HepG2 (cell line): ENCODE measurements at regions not wholly inside any gene's neighbourhood (a gene's known extent, or its start where the extent isn't known, plus 50 kb on each side); places are given as distances from the start of the nearest gene placed in this dataset.

ENCODE experiments used
- FOXM1 ChIP-seq: sonication (generic); formaldehyde crosslinking; IDR thresholded peaks from 2 replicates; pipeline ENCODE4 v1.5.0; 2020; ENCODE audit warnings: missing genetic modification reagents
- MAX ChIP-seq: IDR thresholded peaks from 2 replicates; pipeline ENCODE4 v1.6.1; 2012; ENCODE audit warnings: inconsistent platforms
- MTA3 ChIP-seq: sonication (generic); formaldehyde crosslinking; IDR thresholded peaks from 2 replicates; pipeline ENCODE4 v1.4.0; 2020; ENCODE audit warnings: missing genetic modification reagents
- PAWR ChIP-seq: sonication (generic); formaldehyde crosslinking; IDR thresholded peaks from 2 replicates; pipeline ENCODE4 v1.4.0; 2020; ENCODE audit warnings: missing genetic modification reagents, mild to moderate bottlenecking, borderline replicate concordance
- REST ChIP-seq, 2 experiments: IDR thresholded peaks; 2 replicates each; pipeline ENCODE4 v1.6.1; 2011 to 2012; ENCODE audit warnings: low read length in 2 of 2, borderline replicate concordance in 1 of 2, low read depth in 1 of 2, mild to moderate bottlenecking in 1 of 2, moderate library complexity in 1 of 2
- SUZ12 ChIP-seq: fragments of 150-350 bp; IDR thresholded peaks from 2 replicates; pipeline ENCODE4 v1.6.1; 2014; ENCODE audit warnings: low read depth, low read length
- ZNF747 ChIP-seq: sonication (generic); formaldehyde crosslinking; IDR thresholded peaks from 2 replicates; pipeline ENCODE4 v1.8.1; 2023; ENCODE audit warnings: missing genetic modification reagents, mild to moderate bottlenecking, borderline replicate concordance
- ZSCAN25 ChIP-seq: sonication (generic); formaldehyde crosslinking; IDR thresholded peaks from 2 replicates; pipeline ENCODE4 v1.8.0; 2022; ENCODE audit warnings: mild to moderate bottlenecking, missing genetic modification reagents
- TF ChIP-seq, protein P1 (sequence below): sonication (generic); IDR thresholded peaks from 2 replicates; pipeline ENCODE4 v1.6.1; 2016; ENCODE audit warnings: low read depth, borderline replicate concordance
- TF ChIP-seq, protein P2 (sequence below): sonication (generic); formaldehyde crosslinking; IDR thresholded peaks from 2 replicates; pipeline ENCODE4 v1.4.0; 2020; ENCODE audit warnings: missing genetic modification reagents
- TF ChIP-seq, protein P3 (sequence below): sonication (generic); formaldehyde crosslinking; IDR thresholded peaks from 2 replicates; pipeline ENCODE4 v1.8.1; 2023; ENCODE audit warnings: mild to moderate bottlenecking, missing genetic modification reagents
- TF ChIP-seq, protein P4 (sequence below): sonication (generic); formaldehyde crosslinking; IDR thresholded peaks from 2 replicates; pipeline ENCODE4 v1.4.0; 2020; ENCODE audit warnings: missing genetic modification reagents, mild to moderate bottlenecking, borderline replicate concordance

DNA sequence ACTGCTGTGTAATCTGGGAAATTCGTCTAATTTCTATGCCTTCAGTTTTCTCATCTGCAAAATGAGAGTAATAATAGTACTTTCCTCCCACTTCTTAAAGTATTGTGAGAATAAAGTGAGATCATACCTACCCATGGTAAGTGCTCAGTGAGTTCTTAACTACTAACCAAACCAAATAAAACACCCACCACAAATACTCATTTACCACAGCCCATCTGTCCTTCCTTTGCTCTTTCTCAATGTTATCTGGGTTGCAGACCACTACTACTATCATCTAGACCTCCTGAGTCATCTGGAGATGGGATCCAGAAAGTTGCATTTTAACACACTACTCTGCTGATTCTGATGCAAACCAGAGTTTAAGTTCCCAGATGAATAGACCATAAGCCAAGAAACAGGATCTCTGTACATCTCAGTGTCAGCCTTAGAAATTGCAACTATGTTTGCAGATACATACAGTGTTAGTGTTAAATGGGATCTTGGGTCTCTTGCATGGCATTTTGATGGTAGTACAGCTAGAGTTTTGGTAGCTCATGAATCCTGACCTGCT lies 105.4 kb upstream of the ATP10B start:
- TF ChIP-seq, protein P1, sequence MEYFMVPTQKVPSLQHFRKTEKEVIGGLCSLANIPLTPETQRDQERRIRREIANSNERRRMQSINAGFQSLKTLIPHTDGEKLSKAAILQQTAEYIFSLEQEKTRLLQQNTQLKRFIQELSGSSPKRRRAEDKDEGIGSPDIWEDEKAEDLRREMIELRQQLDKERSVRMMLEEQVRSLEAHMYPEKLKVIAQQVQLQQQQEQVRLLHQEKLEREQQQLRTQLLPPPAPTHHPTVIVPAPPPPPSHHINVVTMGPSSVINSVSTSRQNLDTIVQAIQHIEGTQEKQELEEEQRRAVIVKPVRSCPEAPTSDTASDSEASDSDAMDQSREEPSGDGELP = no peak
- TF ChIP-seq, protein P2, sequence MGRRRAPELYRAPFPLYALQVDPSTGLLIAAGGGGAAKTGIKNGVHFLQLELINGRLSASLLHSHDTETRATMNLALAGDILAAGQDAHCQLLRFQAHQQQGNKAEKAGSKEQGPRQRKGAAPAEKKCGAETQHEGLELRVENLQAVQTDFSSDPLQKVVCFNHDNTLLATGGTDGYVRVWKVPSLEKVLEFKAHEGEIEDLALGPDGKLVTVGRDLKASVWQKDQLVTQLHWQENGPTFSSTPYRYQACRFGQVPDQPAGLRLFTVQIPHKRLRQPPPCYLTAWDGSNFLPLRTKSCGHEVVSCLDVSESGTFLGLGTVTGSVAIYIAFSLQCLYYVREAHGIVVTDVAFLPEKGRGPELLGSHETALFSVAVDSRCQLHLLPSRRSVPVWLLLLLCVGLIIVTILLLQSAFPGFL = no peak
- TF ChIP-seq FOXM1 = no peak
- TF ChIP-seq PAWR = no peak
- TF ChIP-seq, protein P3, sequence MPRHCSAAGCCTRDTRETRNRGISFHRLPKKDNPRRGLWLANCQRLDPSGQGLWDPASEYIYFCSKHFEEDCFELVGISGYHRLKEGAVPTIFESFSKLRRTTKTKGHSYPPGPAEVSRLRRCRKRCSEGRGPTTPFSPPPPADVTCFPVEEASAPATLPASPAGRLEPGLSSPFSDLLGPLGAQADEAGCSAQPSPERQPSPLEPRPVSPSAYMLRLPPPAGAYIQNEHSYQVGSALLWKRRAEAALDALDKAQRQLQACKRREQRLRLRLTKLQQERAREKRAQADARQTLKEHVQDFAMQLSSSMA (CRISPR knock-in tag) = no peak
- no peak for TF ChIP-seq MTA3 (CRISPR knock-in tag)
- no peak for TF ChIP-seq ZNF747
- TF ChIP-seq, protein P4, sequence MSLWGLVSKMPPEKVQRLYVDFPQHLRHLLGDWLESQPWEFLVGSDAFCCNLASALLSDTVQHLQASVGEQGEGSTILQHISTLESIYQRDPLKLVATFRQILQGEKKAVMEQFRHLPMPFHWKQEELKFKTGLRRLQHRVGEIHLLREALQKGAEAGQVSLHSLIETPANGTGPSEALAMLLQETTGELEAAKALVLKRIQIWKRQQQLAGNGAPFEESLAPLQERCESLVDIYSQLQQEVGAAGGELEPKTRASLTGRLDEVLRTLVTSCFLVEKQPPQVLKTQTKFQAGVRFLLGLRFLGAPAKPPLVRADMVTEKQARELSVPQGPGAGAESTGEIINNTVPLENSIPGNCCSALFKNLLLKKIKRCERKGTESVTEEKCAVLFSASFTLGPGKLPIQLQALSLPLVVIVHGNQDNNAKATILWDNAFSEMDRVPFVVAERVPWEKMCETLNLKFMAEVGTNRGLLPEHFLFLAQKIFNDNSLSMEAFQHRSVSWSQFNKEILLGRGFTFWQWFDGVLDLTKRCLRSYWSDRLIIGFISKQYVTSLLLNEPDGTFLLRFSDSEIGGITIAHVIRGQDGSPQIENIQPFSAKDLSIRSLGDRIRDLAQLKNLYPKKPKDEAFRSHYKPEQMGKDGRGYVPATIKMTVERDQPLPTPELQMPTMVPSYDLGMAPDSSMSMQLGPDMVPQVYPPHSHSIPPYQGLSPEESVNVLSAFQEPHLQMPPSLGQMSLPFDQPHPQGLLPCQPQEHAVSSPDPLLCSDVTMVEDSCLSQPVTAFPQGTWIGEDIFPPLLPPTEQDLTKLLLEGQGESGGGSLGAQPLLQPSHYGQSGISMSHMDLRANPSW (CRISPR knock-in tag) = no peak
- TF ChIP-seq MAX = no peak
- no peak for TF ChIP-seq REST (IDR thresholded peaks at IDR 0.05; ENCODE audit: borderline replicate concordance in 1 of 2, low read depth in 1 of 2, low read length in 2 of 2)
- TF ChIP-seq ZSCAN25 (CRISPR knock-in tag) = no peak
- TF ChIP-seq SUZ12 = no peak
